Thyroid gland (tissue), 4 donors: ENCODE measurements at regions not wholly inside any gene's neighbourhood (a gene's known extent, or its start where the extent isn't known, plus 50 kb on each side); places are given as distances from the start of the nearest gene placed in this dataset.

ENCODE experiments used
- DNase-seq, 2 donors: peaks; one replicate each; pipeline ENCODE4 v3.0.0-alpha.2; 2019
- H3K27ac ChIP-seq, 3 donors: fragments of 200-600 bp; sonication (generic); 1 replicate in 2 of 3; 2 replicates in 1 of 3; pipeline ENCODE4 v1.5.1; 2016 to 2019; ENCODE audit warnings: mild to moderate bottlenecking in 1 of 3, moderate library complexity in 1 of 3
- H3K27me3 ChIP-seq: fragments of 200-600 bp; sonication (generic); one replicate; pipeline ENCODE4 v1.5.1; 2019
- H3K36me3 ChIP-seq, 2 donors: fragments of 200-600 bp; sonication (generic); one replicate each; pipeline ENCODE4 v1.5.1; 2016 to 2019
- H3K4me1 ChIP-seq, 2 donors: fragments of 200-600 bp; sonication (generic); one replicate each; pipeline ENCODE4 v1.5.1; 2017 to 2019
- H3K4me3 ChIP-seq, 3 donors: fragments of 200-600 bp; sonication (generic); replicated peaks in 1 of 3; 1 replicate in 2 of 3; 2 replicates in 1 of 3; pipeline ENCODE4 v1.5.1; 2016; ENCODE audit warnings: mild to moderate bottlenecking in 1 of 3
- H3K9me3 ChIP-seq: fragments of 200-600 bp; sonication (generic); one replicate; pipeline ENCODE4 v1.5.1; 2017
- CTCF ChIP-seq, 6 experiments: fragments of 200-600 bp in 3 of 6; fragments of 450-650 bp in 3 of 6; sonication (generic) in 3 of 6; IDR thresholded peaks; one replicate each; pipeline ENCODE4 v1.5.1; 2016 to 2019; ENCODE audit warnings: antibody characterized with exemption in 6 of 6, mild to moderate bottlenecking in 2 of 6, inconsistent platforms in 1 of 6, moderate library complexity in 1 of 6
- POLR2A ChIP-seq, 2 donors: fragments of 450-650 bp; IDR thresholded peaks; one replicate each; pipeline ENCODE4 v1.6.1; 2017; ENCODE audit warnings: antibody characterized with exemption in 2 of 2, mild to moderate bottlenecking in 2 of 2, moderate library complexity in 1 of 2
- WGBS, 2 donors: methylation state at CpG; one replicate each; pipeline ENCODE4 v1.1.5; 2017; 5-methylcytosine and 5-hydroxymethylcytosine counted together
- intact Hi-C: fragments of 100-400 bp; cut with DNase I; formaldehyde crosslinking; loops from one replicate; pipeline ENCODE4 v1.15.1; 2023

GRCh38 chr15:85899927-85900326 is 105.2 kb upstream of the KLHL25 start:
- no peak overlapping the region for H3K4me3 ChIP-seq
- no peak for DNase-seq
- H3K27ac ChIP-seq, result no peak overlapping the region
- H3K9me3 ChIP-seq, result no peaks in the 10 kb centered on the region
- no peak for TF ChIP-seq CTCF (IDR thresholded peaks at IDR 0.05)
- no peak for TF ChIP-seq POLR2A (IDR thresholded peaks at IDR 0.05)
- no peaks in the 10 kb centered on the region for H3K4me1 ChIP-seq
- no peaks in the 10 kb centered on the region for H3K36me3 ChIP-seq
- WGBS, 2 donors, result 47 to 58% methylated on average over 9 of the region's 9 CpGs
- no peaks in the 10 kb centered on the region for H3K27me3 ChIP-seq
- intact Hi-C loops, result no loop called here

GRCh38 chr15:85905751-85906450 is 111.2 kb upstream of the KLHL25 start:
- no peaks in the 10 kb centered on the region for H3K27me3 ChIP-seq
- no peak for TF ChIP-seq POLR2A (IDR thresholded peaks at IDR 0.05)
- no peak for TF ChIP-seq CTCF (IDR thresholded peaks at IDR 0.05)
- H3K36me3 ChIP-seq, result no peaks in the 10 kb centered on the region
- no peaks in the 10 kb centered on the region for H3K9me3 ChIP-seq
- no peak overlapping the region for H3K27ac ChIP-seq
- H3K4me1 ChIP-seq, result no peaks in the 10 kb centered on the region
- intact Hi-C loops, result no loop called here
- H3K4me3 ChIP-seq, result no peak overlapping the region
- DNase-seq, result no peak
- WGBS, 2 donors, result 61 to 81% methylated on average over 12 of the region's 12 CpGs

- DNase-seq, result no peak
- Histone ChIP-seq H3K36me3 (no peaks in the 10 kb centered on the region), H3K4me3 (no peak overlapping the region), H3K4me1 (no peaks in the 10 kb centered on the region), H3K9me3 (no peaks in the 10 kb centered on the region), H3K27me3 (no peaks in the 10 kb centered on the region), H3K27ac (no peak overlapping the region)
- 60 to 66% methylated on average over 2 of the region's 2 CpGs for WGBS, 2 donors
- TF ChIP-seq CTCF (IDR thresholded peaks at IDR 0.05) (no peak), POLR2A (IDR thresholded peaks at IDR 0.05) (no peak)
- intact Hi-C loops, result no loop called here
Measured at GRCh38 chr15:85906640-85907039, 111.9 kb upstream of the KLHL25 start.

DNA sequence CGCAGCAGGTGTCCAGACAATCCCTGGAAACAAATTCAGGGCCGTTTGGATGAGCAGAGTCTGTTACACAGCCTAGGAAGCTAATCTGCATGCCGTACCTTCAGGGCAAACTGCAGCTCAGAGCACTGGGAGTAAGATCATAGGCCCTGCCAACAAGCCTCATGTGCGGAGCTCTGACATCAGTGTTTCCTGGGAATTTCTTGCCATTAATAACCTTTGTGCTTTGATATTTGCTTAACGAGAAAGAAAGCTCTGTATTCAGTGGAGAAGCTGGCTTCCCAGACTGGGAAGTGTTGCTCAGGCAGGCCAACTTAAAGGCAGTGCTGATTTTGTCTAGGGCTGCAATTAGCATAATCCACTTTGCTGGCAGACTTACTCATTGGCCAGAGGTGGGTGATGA is 116.1 kb upstream of the KLHL25 start:
- no peak overlapping the region for H3K27ac ChIP-seq
- TF ChIP-seq POLR2A (IDR thresholded peaks at IDR 0.05), result no peak
- no peak for TF ChIP-seq CTCF (IDR thresholded peaks at IDR 0.05)
- H3K9me3 ChIP-seq, result no peaks in the 10 kb centered on the region
- intact Hi-C loops, result no loop called here
- no peak overlapping the region for H3K4me3 ChIP-seq
- H3K4me1 ChIP-seq, result no peaks in the 10 kb centered on the region
- H3K27me3 ChIP-seq, result no peaks in the 10 kb centered on the region
- no peak for DNase-seq
- no peaks in the 10 kb centered on the region for H3K36me3 ChIP-seq
- 63 to 64% methylated on average over 5 of the region's 5 CpGs for WGBS, 2 donors

- H3K9me3 ChIP-seq, result no peaks in the 10 kb centered on the region
- H3K36me3 ChIP-seq, result no peaks in the 10 kb centered on the region
- no peak overlapping the region for H3K4me3 ChIP-seq
- WGBS, 2 donors, result 76% methylated on average over 2 of the region's 2 CpGs
- H3K27ac ChIP-seq, result no peak overlapping the region
- H3K27me3 ChIP-seq, result no peaks in the 10 kb centered on the region
- TF ChIP-seq POLR2A (IDR thresholded peaks at IDR 0.05) (no peak), CTCF (IDR thresholded peaks at IDR 0.05) (no peak)
- no peaks in the 10 kb centered on the region for H3K4me1 ChIP-seq
- intact Hi-C loops, result no loop called here
- DNase-seq, result no peak
Measured at GRCh38 chr15:85913461-85913860, 118.7 kb upstream of the KLHL25 start.
